GM11168 (cell line): ENCODE measurements at regions not wholly inside any gene's neighbourhood (a gene's known extent, or its start where the extent isn't known, plus 50 kb on each side); places are given as distances from the start of the nearest gene placed in this dataset.
"Not testable (repeated sequence)": the region's sequence is repeated elsewhere in the genome, so short reads cannot be mapped to it uniquely, and the experiment has no call there.

Source experiments
- in situ Hi-C: fragments of 300-500 bp; cut with MboI; formaldehyde crosslinking; loops from one replicate; pipeline ENCODE4 v1.12.0; 2022; ENCODE audit warnings: low sequenced_read_pairs; ENCODE audit not compliant: unreplicated experiment

DNA sequence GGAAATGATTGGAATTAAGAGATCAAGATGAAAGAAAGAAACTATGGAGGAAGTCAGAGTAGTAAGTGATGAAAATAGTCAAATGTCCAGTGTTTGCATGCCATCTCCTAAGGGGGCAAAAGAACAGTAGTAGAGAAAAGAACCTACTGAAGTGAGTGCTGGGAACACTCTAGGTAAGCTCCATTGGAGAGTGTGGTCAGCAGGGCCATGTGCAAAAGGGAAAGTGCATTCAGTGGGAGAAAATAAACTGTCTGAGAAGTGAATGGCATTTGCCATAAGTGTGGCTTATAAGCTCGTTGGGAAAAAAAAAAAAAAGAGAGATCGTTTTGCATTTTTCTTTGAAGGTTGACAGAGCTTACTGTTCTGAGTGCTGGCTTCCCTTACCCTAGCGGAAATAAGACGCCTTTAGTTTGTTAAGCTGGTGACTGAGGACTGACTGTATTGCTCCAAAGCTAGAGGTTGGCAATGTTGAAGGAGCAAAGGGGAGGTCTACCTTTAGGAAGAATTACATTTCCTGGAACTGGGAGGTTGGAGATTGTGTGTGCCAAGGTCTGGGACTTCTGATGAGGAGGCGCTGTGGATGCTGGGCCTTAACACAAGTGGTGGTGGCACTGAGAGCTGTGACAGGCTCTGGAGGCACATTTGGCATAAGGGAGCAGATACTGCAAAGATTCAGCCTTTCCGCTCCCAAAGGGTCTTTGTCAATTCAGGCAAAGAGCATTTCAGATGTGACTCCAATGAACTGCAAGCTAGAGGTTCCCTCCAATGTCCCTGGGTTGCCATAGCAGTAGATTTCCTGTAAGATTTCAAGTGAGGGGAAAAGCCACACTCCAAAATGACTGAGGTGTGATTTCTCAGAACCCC is 287.8 kb upstream of the SATB1 start:
- in situ Hi-C loops: no loop called here

DNA sequence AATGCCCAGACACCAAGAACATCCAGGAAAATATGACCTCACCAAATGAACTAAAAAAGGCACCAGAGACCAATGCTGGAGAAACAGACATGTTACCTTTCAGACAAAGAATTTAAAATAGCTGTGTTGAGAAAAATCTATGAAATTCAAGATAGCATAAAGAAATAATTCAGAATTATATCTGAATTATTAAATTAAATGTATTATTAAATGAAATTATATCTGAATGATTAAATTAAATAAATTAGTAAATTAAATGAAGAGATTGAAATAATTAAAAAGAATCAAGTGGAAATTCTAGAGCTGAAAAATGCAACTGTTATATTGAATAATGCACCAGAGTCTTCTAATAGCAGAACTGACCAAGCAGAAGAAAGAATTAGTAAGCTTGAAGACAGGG is 279.2 kb upstream of the SATB1 start:
- in situ Hi-C loops: no loop called here

DNA sequence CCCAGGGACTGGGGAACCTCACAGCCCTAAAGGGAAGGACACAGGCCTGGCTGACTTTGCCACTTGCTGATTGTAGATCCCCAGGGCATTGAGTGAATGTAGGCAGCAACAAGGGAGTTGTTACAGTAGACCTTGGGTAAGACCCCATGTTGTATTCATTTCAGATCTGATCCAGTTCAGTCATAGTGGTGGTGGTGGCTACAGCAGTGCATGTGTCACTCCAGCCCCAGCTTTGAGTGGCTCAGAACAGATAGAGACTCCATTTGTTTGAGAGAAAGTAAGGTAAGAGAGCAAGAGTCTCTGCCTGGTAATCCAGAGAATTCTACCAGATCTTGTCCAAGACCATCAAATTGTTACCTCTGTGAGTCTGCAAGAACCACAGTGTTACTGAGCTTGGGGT is 278.7 kb upstream of the SATB1 start:
- in situ Hi-C loops: no loop called here

DNA sequence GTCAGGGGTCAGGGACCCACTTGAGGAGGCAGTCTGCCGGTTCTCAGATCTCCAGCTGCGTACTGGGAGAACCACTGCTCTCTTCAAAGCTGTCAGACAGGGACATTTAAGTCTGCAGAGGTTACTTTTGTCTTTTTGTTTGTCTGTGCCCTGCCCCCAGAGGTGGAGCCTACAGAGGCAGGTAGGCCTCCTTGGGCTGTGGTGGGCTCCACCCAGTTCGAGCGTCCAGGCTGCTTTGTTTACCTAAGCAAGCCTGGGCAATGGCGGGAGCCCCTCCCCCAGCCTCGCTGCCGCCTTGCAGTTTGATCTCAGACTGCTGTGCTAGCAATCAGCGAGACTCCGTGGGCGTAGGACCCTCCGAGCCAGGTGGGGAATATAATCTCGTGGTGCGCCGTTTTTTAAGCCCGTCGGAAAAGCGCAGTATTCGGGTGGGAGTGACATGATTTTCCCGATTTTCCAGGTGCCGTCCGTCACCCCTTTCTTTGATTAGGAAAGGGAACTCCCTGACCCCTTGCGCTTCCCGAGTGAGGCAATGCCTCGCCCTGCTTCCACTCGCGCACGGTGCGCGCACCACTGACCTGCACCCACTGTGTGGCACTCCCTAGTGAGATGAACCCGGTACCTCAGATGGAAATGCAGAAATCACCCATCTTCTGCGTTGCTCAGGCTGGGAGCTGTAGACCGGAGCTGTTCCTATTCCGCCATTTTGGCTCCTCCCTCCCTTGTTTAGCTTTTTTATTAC is 268.6 kb upstream of the SATB1 start:
- in situ Hi-C loops: not testable (repeated sequence)

DNA sequence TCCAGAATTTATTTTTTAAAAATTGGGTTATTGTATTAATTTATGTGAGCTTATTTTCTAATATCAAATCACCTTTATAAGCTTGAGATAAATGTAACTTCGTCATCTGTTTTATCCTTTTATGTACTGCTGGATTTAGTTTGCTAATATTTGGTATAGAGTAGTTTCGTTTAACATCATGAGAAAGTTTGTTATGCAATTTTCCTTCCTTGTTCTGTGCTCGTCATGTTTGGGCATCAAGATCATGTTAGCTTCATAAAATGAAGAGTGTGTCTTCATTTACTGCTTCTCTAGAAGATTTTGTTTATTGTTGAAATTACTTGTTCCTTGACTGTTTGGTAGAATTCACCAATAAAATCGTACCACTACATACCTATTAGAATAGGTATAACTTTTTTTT is 262.1 kb upstream of the SATB1 start:
- in situ Hi-C loops: no loop called here

DNA sequence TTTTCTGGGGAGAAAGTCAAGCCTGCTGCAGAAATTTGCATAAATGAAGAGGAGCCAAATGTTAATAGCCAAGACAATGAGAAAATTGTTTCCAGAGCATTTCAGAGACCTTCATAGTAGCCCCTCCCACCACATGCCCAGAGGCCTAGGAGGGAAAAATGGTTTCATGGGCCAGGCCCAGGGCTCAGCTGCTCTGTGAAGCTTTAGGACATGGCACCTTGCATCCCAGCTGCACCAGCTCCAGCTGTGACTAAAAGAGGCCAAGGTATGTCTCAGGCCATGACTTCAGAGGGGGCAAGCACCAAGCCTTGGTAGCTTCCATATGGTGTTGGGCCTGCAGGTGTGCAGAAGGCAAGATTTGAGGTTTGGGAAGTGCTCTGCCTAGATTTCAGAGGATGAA is 258.8 kb upstream of the SATB1 start:
- in situ Hi-C loops: no loop called here

DNA sequence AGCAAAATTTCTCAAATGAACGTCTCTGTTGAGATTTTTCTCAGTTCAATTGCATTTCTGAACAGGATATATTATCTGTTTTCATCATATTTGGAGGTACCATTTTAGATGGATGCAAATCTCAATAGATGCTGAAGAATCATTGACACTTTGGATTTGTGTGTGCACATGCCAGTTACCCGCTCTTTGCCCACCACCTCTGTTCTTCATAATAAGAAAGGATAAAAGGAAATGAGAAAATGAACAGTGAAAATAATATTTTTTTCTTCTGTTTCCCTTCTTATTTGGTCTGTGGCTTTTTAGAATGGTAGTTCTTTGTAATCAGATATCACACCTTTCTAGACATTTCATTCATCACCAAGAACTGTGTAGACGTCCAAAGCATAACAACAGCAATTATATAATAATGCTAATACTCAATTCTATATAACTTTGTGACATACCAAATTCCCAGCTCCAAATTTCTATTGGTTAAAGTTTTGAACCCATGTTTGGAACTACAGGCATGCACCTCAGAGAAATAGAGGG is 256.7 kb upstream of the SATB1 start:
- in situ Hi-C loops: no loop called here

DNA sequence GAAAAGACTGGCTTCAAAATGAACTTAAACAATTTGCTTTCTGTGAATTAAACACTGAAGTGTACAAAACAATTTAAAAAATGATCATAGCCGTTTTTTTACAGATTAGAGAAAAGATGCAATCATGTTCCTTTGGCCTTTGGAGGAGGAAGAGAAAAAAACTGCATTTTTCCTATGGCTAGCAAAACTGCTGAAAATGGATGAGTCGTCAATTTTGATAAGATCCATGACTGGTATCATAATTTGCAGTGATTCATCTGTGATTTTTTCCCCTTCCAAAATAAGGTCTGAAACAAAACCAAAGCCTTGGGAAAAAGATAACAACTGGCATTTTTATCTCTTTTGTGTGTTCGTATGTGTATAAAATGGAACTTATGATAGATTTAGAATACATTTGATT is 255.6 kb upstream of the SATB1 start:
- in situ Hi-C loops: no loop called here

DNA sequence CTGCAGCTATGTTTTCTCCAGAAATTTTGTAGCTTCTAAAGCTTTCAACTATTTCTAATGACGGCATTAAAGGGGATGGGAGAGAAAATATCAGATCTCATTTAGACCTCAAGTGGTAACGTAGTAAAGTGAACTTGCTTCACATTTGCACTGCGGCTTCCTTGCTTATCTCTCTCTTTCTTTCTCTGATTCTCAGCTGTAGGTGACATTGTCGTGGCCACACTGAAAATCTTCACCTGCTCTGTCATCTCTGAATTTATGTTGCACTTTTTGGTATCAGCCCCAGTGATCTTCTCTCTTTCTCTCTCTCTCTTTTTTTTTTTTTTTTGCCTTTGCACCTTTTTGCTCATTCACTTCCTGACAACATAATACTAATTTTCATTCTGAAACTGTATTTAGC is 254.1 kb upstream of the SATB1 start:
- in situ Hi-C loops: no loop called here

DNA sequence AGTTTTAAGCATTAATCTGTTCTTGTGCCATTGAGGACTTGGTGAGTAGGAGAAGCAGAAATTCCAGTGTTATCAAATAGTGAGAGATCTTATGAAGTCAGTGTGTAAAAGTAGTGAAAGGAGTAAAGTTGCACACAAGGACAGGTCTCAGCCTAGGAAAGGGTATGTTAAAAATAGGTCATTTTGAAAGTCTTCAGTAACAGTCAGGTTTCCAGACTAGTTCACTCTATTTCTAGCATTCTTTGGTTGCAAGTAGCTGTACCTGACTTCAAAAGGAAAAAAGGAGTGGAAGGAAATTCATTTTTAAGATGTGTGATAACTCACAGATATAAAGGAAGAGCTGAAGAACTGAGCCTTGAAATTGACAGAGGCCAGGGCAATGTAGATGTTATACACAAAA is 250.1 kb upstream of the SATB1 start:
- in situ Hi-C loops: no loop called here

DNA sequence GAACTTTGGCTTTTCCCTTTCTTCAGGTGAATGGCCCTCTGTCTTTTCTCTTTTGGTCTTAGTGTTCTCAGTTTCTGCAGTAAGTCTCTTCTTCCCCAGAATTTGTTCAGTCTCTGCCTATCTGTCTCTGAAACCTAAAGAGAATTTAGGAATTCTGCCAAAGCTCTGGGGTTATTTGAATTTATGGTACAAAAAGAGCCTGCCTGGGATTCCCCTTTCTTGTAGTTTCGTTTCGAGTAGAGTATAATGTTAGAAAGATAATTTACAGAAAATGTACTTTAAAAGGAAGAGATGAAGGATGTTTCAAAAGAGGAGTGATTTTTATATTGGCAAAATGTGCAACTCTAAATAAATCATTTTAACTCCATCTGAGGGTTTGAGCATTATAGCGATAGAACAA is 247.4 kb upstream of the SATB1 start:
- in situ Hi-C loops: no loop called here

DNA sequence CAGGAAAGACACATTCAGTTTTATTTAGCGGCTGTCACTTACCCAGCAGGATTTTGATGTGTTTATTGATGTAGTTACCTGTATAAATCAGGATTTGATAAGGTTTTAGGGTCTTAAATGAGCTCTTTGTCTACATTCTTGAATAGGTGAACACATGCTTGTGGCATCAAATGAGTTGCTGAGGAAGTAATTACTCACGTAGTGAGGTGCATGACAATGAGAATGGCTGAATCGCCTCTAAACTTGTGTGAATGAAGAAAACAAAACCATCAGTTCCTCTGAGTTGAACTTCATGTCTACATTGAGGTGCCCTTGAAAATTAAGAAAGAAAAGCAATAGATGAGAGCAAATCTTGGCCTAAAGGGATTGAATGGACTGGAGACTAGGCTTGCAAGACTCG is 245.6 kb upstream of the SATB1 start:
- in situ Hi-C loops: no loop called here

DNA sequence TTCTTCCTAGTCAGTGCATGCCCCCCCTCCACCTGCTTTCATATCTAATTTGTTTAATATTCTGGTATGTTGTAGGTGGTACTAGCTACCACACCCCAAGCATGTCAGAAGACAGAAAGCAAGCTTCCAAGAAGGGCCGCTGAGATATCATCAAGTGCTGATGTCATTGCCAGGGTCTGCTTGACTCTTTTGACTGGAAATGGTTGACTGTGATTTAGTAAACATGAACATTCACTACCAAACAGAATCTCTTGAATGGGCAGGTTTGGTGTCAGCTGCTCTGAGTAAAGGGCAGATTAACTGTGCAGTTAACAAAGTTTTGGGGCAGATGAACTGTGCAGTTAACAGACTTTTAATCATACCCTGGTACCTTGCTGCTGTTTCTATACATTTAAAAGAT is 244.2 kb upstream of the SATB1 start:
- in situ Hi-C loops: no loop called here

DNA sequence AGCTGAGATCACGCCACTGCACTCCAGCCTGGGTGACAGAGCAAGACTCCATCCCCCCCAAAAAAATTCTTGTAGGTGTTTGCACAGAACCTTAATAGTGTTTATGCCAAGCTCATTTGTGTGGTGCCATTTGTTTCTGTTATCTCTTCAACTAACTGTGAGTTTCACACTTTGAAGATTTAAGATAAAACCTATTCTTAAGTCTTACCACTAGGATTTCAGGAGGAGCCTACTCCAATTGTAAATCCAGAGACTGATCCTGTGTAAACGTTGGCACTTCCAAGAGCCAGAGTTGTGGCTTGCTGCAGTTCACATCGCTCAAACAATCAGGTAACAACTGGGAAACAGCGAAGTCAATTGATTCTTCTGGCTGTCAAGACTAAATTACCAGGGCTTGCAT is 242.4 kb upstream of the SATB1 start:
- in situ Hi-C loops: no loop called here

DNA sequence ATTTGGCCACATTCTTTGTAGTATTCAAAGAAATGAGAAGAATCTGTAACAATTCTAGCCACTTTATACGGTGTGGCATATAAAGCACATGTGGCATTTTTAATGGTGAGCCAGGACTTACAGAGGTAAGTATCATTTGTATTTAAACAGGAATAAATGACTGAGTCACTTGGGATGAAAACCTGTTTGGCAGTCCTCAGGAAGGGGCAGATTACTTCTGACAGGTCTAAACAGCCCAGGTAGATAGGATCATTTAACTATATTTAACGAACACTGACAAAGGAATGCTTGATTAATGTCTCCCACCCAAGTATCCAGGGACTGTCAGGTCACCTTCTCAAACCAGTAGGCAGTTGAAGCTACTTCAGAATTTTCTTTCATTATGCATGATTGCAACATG is 241.5 kb upstream of the SATB1 start:
- in situ Hi-C loops: no loop called here

DNA sequence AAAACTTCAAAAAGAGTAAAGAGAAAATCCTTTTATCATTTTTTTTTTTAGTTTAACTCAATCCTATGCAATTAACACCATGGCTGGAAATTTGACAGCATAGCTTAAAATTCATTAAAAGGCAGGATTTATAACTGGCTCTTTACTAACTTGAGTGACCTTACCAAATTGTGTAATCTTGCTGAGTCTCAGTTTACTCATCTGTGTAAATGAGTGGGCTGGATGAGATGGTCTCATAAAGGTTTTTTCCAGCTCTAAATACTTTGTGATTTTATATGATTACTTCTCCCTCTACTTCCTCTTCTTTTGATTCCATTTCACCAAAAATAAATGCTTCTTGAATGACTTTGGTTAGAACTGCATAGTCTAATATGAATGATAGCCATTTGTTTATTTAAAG is 234.9 kb upstream of the SATB1 start:
- in situ Hi-C loops: no loop called here

DNA sequence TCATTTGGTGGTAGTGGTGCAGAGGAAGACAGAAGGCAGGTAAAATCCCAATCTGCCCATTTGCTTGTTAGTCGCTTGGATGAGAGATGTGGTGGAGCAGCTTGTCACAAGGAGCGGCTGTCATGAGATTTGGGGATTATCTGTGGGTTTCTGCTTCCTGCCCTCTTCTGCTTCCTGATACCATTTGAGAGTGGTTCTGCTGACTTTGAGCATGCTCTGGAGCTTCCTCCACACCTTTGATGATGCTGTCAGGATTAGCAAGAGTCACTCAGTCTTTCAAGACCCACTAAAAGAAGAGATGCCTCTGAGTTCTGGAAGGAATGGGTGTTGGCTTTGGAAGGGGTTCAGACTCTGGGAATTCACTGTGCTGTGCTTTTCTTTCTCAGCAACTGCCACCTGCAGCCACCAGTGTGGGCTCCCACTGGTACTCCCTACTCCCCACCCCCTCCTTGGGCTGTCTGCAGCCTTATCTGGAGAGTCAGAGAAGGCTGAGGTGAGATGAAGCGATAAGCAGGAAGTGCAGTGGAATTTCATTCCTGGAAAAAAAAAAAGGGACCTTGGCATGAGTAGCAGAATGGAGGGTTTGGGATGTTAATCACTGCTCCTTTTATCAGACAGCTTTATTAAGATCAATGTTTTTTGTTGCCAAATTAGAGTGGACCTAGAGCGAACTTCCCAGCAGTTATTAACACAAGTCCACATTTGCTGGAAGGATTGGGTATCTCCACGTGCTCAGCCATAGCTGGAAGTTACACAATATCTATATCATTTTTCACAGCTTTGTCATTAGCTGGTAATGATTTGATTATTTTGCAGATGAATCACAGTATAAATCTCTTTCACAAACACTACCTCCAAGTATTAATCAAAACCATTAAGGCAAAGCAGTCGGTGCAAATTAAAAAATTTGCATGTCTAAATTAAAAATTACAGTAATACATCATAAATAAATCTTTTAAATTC is 233.0 kb upstream of the SATB1 start:
- in situ Hi-C loops: no loop called here

DNA sequence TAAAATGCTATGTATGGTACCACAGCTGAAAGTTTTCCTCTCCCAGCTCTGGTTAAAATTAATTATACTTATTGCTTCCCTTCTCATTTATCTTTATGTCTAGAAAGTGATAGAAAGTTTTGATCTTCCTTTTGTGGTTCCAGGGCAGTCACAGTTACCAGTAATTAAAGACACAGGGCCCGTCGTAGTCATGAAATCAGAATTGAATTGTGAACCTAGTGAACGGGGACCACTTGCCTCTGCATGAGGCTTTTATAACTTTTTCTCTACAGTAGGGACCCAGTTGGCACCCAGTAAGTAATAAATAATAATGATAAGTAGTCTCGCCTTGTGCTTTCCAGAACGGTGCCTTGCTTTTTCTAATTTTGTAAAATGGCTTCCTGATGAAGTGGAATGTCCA is 231.7 kb upstream of the SATB1 start:
- in situ Hi-C loops: no loop called here

DNA sequence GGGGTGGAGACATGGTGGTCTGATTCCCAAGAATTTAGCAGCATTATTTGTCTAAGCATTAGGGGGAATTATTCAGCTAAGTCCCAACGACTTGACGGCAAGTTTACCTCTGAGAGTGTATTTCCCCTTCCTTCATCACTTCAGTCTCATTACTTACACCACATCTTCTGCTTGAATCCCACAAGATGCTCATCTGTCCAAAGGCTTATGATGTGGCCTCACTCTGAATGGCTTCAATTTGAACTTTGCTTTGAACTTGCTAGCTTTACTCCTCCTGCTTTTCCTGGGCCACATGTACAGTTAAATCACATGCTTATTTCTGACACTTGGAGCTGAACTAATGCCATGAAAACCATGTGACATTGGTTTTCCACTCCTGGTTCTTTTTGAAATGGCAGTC is 231.3 kb upstream of the SATB1 start:
- in situ Hi-C loops: no loop called here

DNA sequence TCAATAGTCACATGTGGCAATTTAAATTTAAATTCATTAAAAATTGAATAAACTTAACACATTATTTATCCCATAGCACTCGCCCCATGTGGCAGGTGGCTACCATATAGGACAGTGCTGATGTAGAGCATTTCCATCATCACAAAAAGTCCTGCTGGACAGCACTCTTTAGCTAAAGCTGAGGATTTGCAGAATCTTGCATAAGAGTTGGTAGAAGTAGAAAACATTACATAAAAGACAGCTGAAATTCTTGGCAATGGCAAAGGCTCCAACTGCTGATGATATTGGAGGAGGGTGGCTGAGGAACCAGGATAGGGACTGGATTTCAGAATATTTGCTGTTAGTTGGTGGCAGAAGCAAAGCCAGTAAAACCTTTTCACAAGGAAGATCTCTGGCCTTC is 230.7 kb upstream of the SATB1 start:
- in situ Hi-C loops: no loop called here
